Suprapubic skin (tissue), 4 donors: ENCODE measurements at regions not wholly inside any gene's neighbourhood (a gene's known extent, or its start where the extent isn't known, plus 50 kb on each side); places are given as distances from the start of the nearest gene placed in this dataset.

Experiments
- DNase-seq, 2 donors: peaks; one replicate each; pipeline ENCODE4 v3.0.0-alpha.2; 2019; ENCODE audit warnings: low spot score in 2 of 2
- H3K27ac ChIP-seq: fragments of 200-600 bp; sonication (generic); one replicate; pipeline ENCODE4 v1.5.1; 2019
- H3K27me3 ChIP-seq: fragments of 200-600 bp; sonication (generic); one replicate; pipeline ENCODE4 v1.5.1; 2019
- H3K36me3 ChIP-seq: fragments of 200-600 bp; sonication (generic); one replicate; pipeline ENCODE4 v1.5.1; 2019
- H3K4me1 ChIP-seq: fragments of 200-600 bp; sonication (generic); one replicate; pipeline ENCODE4 v1.5.1; 2019
- H3K4me3 ChIP-seq: fragments of 200-600 bp; sonication (generic); one replicate; pipeline ENCODE4 v1.5.1; 2019; ENCODE audit warnings: mild to moderate bottlenecking
- H3K9me3 ChIP-seq: fragments of 200-600 bp; sonication (generic); one replicate; pipeline ENCODE4 v1.5.1; 2019
- EP300 ChIP-seq: sonication (generic); formaldehyde crosslinking; IDR thresholded peaks from one replicate; pipeline ENCODE4 v1.6.1; 2017; ENCODE audit warnings: antibody characterized with exemption
- POLR2A ChIP-seq, 2 donors: fragments of 450-650 bp; IDR thresholded peaks; one replicate each; pipeline ENCODE4 v1.6.1; 2017; ENCODE audit warnings: antibody characterized with exemption in 2 of 2, mild to moderate bottlenecking in 2 of 2, moderate library complexity in 2 of 2
- POLR2AphosphoS5 ChIP-seq, 3 donors: sonication (generic); formaldehyde crosslinking; IDR thresholded peaks; one replicate each; pipeline ENCODE4 v1.6.1; 2017; ENCODE audit warnings: antibody characterized with exemption in 3 of 3
- WGBS: methylation state at CpG from one replicate; pipeline ENCODE4 v1.1.5; 2018; 5-methylcytosine and 5-hydroxymethylcytosine counted together
- TF ChIP-seq, protein P1 (sequence below), 2 donors: fragments of 200-600 bp in 1 of 2; fragments of 450-650 bp in 1 of 2; sonication (generic) in 1 of 2; IDR thresholded peaks; one replicate each; pipeline ENCODE4 v1.5.1; 2016 to 2019; ENCODE audit warnings: antibody characterized with exemption in 2 of 2, mild to moderate bottlenecking in 1 of 2, moderate library complexity in 1 of 2

DNA sequence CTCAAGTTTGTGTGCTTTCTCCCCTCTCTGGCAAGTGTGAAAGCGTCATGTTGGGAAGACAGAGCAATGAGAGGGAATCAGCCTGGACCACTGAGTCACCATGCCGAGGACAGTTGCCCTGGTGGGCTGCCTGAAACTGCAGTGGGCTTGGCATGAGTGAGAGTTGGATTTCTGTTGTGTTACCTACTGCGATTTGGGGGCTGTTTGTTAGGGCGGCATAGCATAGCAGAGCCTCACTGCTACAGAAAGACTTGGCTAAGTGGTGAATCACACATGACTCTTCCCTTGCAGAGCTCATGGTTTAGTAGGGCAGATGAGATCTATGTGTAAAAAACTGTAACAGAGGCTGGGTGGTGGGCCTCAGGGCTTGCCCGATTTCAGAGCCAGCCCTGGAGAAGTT is 324.6 kb downstream of the C16orf95 start:
- peaks cover 78% of the 10 kb centered on the region for H3K27me3 ChIP-seq
- 99% methylated on average over 4 of the region's 5 CpGs for WGBS

DNA sequence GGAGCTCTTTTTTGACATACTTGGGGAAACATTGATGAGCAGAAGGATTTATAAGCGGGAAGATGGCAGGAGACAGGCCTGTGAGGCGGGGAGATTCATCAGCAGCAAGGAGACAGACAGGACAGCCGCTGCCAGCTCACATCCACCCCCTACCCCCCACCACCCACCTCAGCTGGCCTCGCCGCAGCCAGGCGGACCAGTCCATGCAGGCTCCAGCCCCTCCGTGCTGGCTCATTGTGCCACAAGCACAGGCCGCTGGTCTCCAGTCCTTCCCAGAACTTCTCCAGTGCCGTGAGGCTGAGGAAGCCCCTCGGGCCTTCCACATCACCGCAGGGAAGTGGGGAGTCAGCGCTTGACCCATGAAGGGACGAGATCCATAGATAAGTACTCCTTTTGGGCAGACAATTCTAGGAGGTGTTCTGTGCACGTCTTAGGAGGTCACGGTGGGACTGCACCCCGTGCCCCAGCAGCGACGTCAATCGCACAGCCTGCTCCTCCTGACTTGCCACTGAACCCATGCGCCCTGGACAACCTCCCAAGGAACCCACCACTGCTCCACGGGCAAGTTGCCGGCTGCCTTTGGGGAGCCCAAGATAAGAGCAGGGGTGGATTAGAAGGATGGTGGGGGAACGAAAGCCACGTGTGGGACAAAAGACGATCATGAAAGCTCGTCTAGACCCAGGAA is 323.6 kb downstream of the C16orf95 start:
- peaks cover 69% of the 10 kb centered on the region for H3K27me3 ChIP-seq
- H3K4me1 ChIP-seq, result no peaks in the 10 kb centered on the region
- TF ChIP-seq, protein P1, sequence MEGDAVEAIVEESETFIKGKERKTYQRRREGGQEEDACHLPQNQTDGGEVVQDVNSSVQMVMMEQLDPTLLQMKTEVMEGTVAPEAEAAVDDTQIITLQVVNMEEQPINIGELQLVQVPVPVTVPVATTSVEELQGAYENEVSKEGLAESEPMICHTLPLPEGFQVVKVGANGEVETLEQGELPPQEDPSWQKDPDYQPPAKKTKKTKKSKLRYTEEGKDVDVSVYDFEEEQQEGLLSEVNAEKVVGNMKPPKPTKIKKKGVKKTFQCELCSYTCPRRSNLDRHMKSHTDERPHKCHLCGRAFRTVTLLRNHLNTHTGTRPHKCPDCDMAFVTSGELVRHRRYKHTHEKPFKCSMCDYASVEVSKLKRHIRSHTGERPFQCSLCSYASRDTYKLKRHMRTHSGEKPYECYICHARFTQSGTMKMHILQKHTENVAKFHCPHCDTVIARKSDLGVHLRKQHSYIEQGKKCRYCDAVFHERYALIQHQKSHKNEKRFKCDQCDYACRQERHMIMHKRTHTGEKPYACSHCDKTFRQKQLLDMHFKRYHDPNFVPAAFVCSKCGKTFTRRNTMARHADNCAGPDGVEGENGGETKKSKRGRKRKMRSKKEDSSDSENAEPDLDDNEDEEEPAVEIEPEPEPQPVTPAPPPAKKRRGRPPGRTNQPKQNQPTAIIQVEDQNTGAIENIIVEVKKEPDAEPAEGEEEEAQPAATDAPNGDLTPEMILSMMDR (IDR thresholded peaks at IDR 0.05), result no peak
- TF ChIP-seq EP300 (no peak), POLR2AphosphoS5 (IDR thresholded peaks at IDR 0.05) (no peak), POLR2A (IDR thresholded peaks at IDR 0.05) (no peak)
- no peak for DNase-seq
- H3K4me3 ChIP-seq, result no peak overlapping the region
- H3K9me3 ChIP-seq, result no peaks in the 10 kb centered on the region
- H3K36me3 ChIP-seq, result no peaks in the 10 kb centered on the region
- no peak overlapping the region for H3K27ac ChIP-seq
- WGBS, result 82% methylated on average over 20 of the region's 26 CpGs

More for the DNA sequence above, 324.6 kb downstream of the C16orf95 start:
- no peak for DNase-seq
- Histone ChIP-seq H3K27ac (no peak overlapping the region), H3K4me3 (no peak overlapping the region), H3K4me1 (no peaks in the 10 kb centered on the region), H3K9me3 (no peaks in the 10 kb centered on the region), H3K36me3 (no peaks in the 10 kb centered on the region)
- TF ChIP-seq POLR2AphosphoS5 (IDR thresholded peaks at IDR 0.05), result no peak
- no peak for TF ChIP-seq POLR2A (IDR thresholded peaks at IDR 0.05)
- TF ChIP-seq EP300, result no peak
- TF ChIP-seq, protein P1 (IDR thresholded peaks at IDR 0.05), result no peak

DNA sequence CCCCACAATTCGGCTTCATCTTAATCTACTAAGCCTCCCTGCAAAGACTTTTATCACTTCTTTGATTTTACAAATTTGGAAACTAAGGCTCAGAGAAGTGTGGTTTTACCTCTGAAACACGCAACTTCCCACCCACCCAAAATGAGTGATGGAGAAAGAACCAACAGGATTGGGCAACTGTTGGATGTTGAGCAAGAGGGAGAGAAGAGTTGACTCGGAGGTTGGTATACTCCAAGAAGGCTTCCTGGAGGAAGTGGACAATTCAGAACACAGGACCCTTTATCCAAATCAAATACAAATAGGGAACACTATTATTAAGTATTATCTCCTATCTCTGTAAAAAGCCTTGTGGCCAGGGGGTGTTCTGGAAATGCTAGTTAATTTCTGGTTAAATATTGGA is 323.0 kb downstream of the C16orf95 start:
- Histone ChIP-seq H3K4me1 (no peaks in the 10 kb centered on the region), H3K27me3 (peaks cover 62% of the 10 kb centered on the region), H3K36me3 (no peaks in the 10 kb centered on the region), H3K9me3 (no peaks in the 10 kb centered on the region), H3K27ac (no peak overlapping the region), H3K4me3 (no peak overlapping the region)
- no peak for DNase-seq
- 68% methylated on average over 3 of the region's 3 CpGs for WGBS
- TF ChIP-seq POLR2AphosphoS5 (IDR thresholded peaks at IDR 0.05) (no peak), EP300 (no peak), POLR2A (IDR thresholded peaks at IDR 0.05) (no peak)
- TF ChIP-seq, protein P1 (IDR thresholded peaks at IDR 0.05), result no peak

DNA sequence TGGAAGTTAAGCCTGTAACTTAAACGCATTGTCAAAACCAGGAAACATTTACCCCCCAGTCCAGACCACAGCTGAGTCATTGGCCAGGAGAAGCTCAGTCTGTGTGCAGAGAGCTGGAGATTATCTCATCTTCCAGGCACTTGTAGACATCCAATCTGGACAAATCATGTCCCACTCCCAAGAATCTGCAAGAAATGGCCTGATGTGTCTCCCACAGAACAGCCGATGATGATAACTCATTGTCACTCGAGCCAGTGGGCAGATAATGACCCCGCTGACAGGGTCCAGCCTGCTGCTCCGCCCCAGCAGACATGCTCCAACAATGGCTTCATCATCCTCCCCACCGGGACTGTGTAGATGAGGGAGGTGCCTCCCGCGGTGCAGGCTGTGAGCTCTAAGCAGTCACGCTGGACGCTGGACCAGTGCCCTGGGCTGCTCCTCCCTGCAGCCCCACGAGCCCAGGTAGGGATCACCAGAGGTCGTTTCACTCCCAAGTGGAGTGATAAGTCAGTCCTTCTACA is 322.5 kb downstream of the C16orf95 start:
- TF ChIP-seq POLR2AphosphoS5 (IDR thresholded peaks at IDR 0.05) (no peak), EP300 (no peak), POLR2A (IDR thresholded peaks at IDR 0.05) (no peak)
- TF ChIP-seq, protein P1 (IDR thresholded peaks at IDR 0.05), result no peak
- no peaks in the 10 kb centered on the region for H3K9me3 ChIP-seq
- no peak overlapping the region for H3K4me3 ChIP-seq
- no peak overlapping the region for H3K27ac ChIP-seq
- no peaks in the 10 kb centered on the region for H3K36me3 ChIP-seq
- no peaks in the 10 kb centered on the region for H3K4me1 ChIP-seq
- DNase-seq, result no peak
- 18% methylated on average over 7 of the region's 12 CpGs for WGBS
- peaks cover 59% of the 10 kb centered on the region for H3K27me3 ChIP-seq

DNA sequence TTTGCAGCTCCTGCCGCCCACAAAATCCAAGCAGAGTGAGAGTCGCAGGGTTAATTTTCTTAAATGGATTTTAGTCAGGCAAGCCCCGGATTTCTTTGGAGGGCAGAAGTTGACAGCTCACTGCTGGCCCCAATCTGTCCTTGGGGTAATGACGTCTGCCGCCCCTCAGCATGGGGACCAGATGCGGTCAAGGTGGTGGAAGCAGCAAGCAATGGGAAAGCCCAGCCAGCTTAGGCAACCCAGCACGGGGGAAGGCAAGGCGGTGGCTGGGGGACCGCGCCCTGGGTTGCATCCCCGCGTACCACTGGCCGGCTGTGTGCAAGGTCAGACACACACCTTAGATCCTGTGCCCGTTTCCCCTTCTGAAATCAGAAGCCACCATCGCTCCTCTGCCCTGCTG is 321.7 kb downstream of the C16orf95 start:
- TF ChIP-seq, protein P1 (IDR thresholded peaks at IDR 0.05), result no peak
- no peak for TF ChIP-seq POLR2AphosphoS5 (IDR thresholded peaks at IDR 0.05)
- TF ChIP-seq EP300, result no peak
- TF ChIP-seq POLR2A (IDR thresholded peaks at IDR 0.05), result no peak
- WGBS, result 56% methylated on average over 8 of the region's 15 CpGs
- H3K4me3 ChIP-seq, result no peak overlapping the region
- H3K4me1 ChIP-seq, result no peaks in the 10 kb centered on the region
- no peaks in the 10 kb centered on the region for H3K36me3 ChIP-seq
- no peaks in the 10 kb centered on the region for H3K9me3 ChIP-seq
- peaks cover 53% of the 10 kb centered on the region for H3K27me3 ChIP-seq
- no peak for DNase-seq
- H3K27ac ChIP-seq, result no peak overlapping the region
